ENCODE measurements at regions not wholly inside any gene's neighbourhood (a gene's known extent, or its start where the extent isn't known, plus 50 kb on each side); places are given as distances from the start of the nearest gene placed in this dataset.

DNA sequence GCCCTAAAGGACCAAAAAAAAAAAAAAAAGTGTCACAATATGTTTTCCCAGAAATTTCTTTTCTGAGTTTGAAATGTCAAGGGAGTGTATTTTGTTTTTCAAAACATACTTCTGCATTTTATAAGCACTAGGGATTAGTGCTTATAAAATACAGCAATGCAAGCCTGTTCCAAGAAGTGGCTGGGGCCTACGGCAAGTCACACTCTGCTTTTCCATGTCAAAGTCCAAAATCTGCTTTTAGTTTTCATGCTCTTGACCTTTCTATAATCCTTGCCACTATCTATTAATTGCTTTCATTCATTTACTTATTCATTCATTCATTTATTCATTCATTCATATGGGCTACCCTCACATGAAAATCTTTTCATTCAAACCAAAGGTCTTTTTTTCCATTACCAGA, 100.1 kb upstream of the UXS1 start:
- no peaks in the 10 kb centered on the region for H3K27me3 ChIP-seq (ENCODE audit: insufficient read depth, low read depth, low read length)
- no peaks in the 10 kb centered on the region for H3F3A ChIP-seq (ENCODE audit: insufficient read depth, low read length, poor library complexity, severe bottlenecking)
- no peaks in the 10 kb centered on the region for H4K20me1 ChIP-seq (ENCODE audit: insufficient read depth)
- no peaks in the 10 kb centered on the region for H3K79me2 ChIP-seq (replicated peaks; ENCODE audit: insufficient read depth, low read length)
- H3K4me2 ChIP-seq (ENCODE audit: low read length): no peak overlapping the region
- no peaks in the 10 kb centered on the region for H3K36me3 ChIP-seq (ENCODE audit: insufficient read depth, low read length)
- H3K9me2 ChIP-seq (ENCODE audit: insufficient read depth, low read length): no peaks in the 10 kb centered on the region
- H3K9ac ChIP-seq (ENCODE audit: low read length): no peak overlapping the region
- no peaks in the 10 kb centered on the region for H3K9me3 ChIP-seq (ENCODE audit: low read length)
- H2AFZ ChIP-seq (ENCODE audit: low read depth, low read length): no peak overlapping the region
- TF ChIP-seq, protein P1, sequence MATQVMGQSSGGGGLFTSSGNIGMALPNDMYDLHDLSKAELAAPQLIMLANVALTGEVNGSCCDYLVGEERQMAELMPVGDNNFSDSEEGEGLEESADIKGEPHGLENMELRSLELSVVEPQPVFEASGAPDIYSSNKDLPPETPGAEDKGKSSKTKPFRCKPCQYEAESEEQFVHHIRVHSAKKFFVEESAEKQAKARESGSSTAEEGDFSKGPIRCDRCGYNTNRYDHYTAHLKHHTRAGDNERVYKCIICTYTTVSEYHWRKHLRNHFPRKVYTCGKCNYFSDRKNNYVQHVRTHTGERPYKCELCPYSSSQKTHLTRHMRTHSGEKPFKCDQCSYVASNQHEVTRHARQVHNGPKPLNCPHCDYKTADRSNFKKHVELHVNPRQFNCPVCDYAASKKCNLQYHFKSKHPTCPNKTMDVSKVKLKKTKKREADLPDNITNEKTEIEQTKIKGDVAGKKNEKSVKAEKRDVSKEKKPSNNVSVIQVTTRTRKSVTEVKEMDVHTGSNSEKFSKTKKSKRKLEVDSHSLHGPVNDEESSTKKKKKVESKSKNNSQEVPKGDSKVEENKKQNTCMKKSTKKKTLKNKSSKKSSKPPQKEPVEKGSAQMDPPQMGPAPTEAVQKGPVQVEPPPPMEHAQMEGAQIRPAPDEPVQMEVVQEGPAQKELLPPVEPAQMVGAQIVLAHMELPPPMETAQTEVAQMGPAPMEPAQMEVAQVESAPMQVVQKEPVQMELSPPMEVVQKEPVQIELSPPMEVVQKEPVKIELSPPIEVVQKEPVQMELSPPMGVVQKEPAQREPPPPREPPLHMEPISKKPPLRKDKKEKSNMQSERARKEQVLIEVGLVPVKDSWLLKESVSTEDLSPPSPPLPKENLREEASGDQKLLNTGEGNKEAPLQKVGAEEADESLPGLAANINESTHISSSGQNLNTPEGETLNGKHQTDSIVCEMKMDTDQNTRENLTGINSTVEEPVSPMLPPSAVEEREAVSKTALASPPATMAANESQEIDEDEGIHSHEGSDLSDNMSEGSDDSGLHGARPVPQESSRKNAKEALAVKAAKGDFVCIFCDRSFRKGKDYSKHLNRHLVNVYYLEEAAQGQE (IDR thresholded peaks at IDR 0.05; ENCODE audit: borderline replicate concordance): no peak
- TF ChIP-seq EZH2 (IDR thresholded peaks at IDR 0.05; ENCODE audit: borderline replicate concordance, insufficient read depth, low read length, poor library complexity, severe bottlenecking) (no peak), MXI1 (conservative IDR thresholded peaks at IDR 0.05; ENCODE audit: poor library complexity, severe bottlenecking) (no peak), SMC3 (conservative IDR thresholded peaks at IDR 0.05; ENCODE audit: poor library complexity) (no peak), POLR2AphosphoS5 (IDR thresholded peaks at IDR 0.05) (no peak), TAF1 (IDR thresholded peaks at IDR 0.05; ENCODE audit: low read depth) (no peak), EP300 (conservative IDR thresholded peaks at IDR 0.05; ENCODE audit: poor library complexity, severe bottlenecking) (no peak), RAD21 (conservative IDR thresholded peaks at IDR 0.05) (no peak)
- TF ChIP-seq, protein P2, sequence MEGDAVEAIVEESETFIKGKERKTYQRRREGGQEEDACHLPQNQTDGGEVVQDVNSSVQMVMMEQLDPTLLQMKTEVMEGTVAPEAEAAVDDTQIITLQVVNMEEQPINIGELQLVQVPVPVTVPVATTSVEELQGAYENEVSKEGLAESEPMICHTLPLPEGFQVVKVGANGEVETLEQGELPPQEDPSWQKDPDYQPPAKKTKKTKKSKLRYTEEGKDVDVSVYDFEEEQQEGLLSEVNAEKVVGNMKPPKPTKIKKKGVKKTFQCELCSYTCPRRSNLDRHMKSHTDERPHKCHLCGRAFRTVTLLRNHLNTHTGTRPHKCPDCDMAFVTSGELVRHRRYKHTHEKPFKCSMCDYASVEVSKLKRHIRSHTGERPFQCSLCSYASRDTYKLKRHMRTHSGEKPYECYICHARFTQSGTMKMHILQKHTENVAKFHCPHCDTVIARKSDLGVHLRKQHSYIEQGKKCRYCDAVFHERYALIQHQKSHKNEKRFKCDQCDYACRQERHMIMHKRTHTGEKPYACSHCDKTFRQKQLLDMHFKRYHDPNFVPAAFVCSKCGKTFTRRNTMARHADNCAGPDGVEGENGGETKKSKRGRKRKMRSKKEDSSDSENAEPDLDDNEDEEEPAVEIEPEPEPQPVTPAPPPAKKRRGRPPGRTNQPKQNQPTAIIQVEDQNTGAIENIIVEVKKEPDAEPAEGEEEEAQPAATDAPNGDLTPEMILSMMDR (IDR thresholded peaks at IDR 0.05; ENCODE audit: poor library complexity, severe bottlenecking): no peak
- no peak overlapping the region for H3K27ac ChIP-seq (ENCODE audit: low read length)
- no peak overlapping the region for H3K4me3 ChIP-seq (ENCODE audit: low read length)

DNA sequence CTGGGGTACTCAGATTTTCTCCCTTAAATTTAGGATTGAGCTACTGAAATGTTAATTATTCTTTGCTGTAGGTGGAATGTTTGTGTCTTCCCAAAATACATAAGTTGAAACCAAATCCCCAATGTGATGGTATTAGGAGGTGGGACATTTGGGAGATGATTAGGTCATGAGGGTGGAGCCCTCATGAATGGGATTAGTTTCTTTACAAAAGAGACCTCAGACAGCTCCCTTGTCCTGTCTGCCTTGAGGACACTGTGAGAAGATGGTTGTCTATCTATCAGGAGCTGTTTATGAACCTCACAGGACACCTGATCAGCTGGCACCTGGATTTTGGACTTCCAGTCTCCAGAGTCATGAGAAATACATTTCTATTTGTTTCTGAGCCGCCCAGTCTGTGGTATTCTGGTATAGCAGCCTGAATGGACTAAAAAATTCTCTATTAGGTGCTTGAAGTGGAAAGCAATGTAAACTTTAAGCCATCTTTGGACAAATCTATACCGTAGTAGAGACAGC, 99.2 kb upstream of the UXS1 start:
- Histone ChIP-seq H3K9me3 (ENCODE audit: low read length) (no peaks in the 10 kb centered on the region), H3K79me2 (replicated peaks; ENCODE audit: insufficient read depth, low read length) (no peaks in the 10 kb centered on the region), H4K20me1 (ENCODE audit: insufficient read depth) (no peaks in the 10 kb centered on the region), H3F3A (ENCODE audit: insufficient read depth, low read length, poor library complexity, severe bottlenecking) (no peaks in the 10 kb centered on the region), H2AFZ (ENCODE audit: low read depth, low read length) (no peak overlapping the region), H3K4me3 (ENCODE audit: low read length) (no peak overlapping the region), H3K36me3 (ENCODE audit: insufficient read depth, low read length) (no peaks in the 10 kb centered on the region), H3K27ac (ENCODE audit: low read length) (no peak overlapping the region), H3K9me2 (ENCODE audit: insufficient read depth, low read length) (no peaks in the 10 kb centered on the region), H3K27me3 (ENCODE audit: insufficient read depth, low read depth, low read length) (no peaks in the 10 kb centered on the region), H3K4me2 (ENCODE audit: low read length) (no peak overlapping the region), H3K9ac (ENCODE audit: low read length) (no peak overlapping the region)
- TF ChIP-seq, protein P2 (IDR thresholded peaks at IDR 0.05; ENCODE audit: poor library complexity, severe bottlenecking): no peak
- TF ChIP-seq MXI1 (conservative IDR thresholded peaks at IDR 0.05; ENCODE audit: poor library complexity, severe bottlenecking) (no peak), SMC3 (conservative IDR thresholded peaks at IDR 0.05; ENCODE audit: poor library complexity) (no peak), EP300 (conservative IDR thresholded peaks at IDR 0.05; ENCODE audit: poor library complexity, severe bottlenecking) (no peak), EZH2 (IDR thresholded peaks at IDR 0.05; ENCODE audit: borderline replicate concordance, insufficient read depth, low read length, poor library complexity, severe bottlenecking) (no peak), RAD21 (conservative IDR thresholded peaks at IDR 0.05) (no peak), TAF1 (IDR thresholded peaks at IDR 0.05; ENCODE audit: low read depth) (no peak), POLR2AphosphoS5 (IDR thresholded peaks at IDR 0.05) (no peak)
- TF ChIP-seq, protein P1 (IDR thresholded peaks at IDR 0.05; ENCODE audit: borderline replicate concordance): no peak

Measured in neural cell (in vitro differentiated cells).